RPMI7951 (cell line): ENCODE measurements at regions not wholly inside any gene's neighbourhood (a gene's known extent, or its start where the extent isn't known, plus 50 kb on each side); places are given as distances from the start of the nearest gene placed in this dataset.
A peak's percentile ranks its signal among the peaks of the same experiment; 100 is the strongest.

Source experiments
- DNase-seq: peaks from one replicate; pipeline ENCODE4 v3.0.0-alpha.2; 2012; ENCODE audit warnings: low read depth

DNA sequence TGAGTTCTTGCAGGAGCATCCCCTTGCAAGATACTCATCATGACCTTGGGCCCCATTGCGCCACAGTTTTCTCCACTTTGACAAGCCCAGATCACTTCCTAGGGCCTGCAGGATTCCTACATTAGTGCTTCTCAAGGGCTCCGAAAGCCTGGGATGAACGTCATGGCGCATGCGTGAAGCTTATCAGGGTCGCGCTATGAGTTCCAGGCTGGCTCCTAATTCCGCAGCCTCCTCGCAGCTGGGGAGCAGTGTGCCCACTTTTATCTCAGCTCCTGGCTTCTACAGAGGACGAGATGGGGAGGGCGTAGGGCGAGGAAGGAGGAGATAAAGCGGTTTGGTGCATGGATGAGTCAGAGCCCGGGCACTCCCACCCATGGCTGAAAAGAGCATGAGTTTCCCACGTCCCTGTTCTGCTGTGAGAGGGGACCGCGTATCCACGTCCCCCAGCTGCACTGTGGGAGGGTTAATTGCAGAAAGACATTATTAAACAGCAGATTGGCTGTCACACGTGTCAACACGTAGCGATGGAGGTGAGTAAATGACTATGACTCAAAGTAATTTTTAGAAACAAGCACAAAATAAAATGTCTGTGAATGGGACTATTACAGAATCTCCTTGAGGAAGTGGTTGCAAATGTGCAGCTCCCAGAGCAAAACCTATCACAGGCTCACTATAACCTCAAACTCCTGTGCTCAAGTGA, 72.9 kb upstream of the DSP start:
- peak; percentile 78 for DNase-seq

DNA sequence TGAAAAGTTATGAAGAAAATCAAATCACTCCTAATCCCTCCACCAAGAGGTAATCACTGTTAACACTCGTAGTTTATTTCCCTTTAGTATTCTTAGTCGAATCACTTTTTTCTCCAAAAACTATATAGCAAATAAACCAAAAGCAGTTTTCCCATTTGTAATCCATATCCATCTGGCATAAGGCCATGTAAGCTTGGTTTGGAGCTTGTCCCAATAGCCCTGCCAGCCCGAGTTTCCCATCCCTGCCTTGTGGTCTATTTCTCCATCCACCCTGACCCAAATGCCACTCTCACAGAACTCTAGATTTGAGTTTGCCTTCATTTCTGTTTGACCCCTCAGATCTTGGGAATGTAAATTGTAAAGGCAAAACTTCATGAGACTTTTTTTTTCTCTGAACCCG, 71.8 kb upstream of the DSP start:
- peak; percentile 44 for DNase-seq

DNA sequence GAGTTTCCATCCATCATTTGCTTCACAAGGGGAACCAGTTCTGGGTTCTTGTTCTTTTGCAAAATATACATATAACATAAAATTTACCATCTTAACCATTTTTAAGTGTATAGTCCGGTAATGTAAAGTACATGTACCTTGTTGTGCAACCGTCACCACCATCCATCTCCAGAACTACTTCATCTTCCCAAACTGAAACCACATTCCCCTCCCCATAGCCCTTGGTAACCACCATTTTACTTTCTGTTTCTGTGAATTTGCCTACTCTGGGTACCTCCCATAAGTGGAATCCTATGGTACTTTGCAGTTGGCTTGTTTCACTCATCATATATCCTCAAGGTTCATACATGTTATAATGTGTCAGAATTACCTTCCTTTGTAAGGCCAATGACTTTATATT, 70.3 kb upstream of the DSP start:
- peak; percentile 22 for DNase-seq

DNA sequence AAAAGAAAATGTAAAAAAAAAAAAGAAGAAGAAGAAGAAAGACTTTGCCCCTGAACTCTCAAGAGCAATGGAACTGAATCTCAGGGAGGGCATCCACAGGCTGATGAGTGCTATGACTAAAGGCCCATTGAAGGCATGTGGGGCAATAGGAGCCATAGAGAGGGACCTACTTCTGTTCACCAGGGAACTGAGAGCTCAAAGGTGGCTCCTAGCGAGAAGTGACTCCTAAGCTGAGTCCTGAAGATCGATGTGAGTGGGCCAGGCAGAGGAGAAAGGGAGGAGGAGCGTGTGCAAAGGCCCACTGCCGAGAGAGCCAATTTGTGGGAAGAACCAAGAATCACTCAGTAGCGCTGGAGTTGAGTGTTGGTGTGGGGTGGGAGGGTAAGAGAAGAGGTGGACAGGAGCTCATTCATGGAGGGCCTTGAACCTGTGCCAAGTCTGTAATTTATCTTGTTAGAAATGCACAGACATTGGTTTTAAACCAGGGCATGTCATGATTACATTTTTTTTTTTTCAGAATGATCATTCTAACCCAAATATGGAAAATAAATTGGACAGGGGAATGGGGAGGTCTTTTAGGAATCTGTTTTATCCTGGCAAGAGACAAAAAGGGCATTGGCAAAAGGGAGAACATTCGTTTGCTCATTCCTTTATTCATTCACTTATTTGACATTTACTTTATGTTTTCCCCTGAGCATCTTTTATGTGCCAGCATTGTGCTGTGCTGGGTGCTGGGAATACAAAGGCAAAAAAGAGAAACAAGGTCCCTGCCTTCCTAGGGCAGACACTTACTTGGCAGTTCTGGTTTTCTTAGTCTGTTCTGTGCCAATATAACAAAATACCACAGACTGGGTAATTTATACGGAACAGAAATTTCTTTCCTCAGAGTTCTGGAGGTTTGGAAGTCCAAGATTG, 67.4 kb upstream of the DSP start:
- DNase-seq = no peak

DNA sequence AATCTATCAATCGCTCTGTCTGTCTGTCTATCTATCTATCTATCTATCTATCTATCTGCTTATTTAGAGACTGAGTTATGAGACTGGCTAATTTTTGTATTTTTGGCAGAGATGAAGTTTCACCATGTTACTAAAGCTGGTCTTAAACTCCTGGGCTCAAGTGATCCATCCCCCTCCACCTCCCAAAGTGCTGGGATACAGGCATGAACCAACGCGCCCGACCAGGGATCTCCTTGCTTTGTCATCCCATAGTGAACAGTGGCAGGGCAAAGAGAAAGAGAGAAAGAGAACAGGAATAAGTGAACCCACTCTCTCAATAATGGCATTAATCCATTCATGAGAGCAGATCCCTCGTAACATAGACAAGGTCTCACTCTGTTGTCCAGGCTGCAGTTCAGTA, 66.4 kb upstream of the DSP start:
- no peak for DNase-seq

DNA sequence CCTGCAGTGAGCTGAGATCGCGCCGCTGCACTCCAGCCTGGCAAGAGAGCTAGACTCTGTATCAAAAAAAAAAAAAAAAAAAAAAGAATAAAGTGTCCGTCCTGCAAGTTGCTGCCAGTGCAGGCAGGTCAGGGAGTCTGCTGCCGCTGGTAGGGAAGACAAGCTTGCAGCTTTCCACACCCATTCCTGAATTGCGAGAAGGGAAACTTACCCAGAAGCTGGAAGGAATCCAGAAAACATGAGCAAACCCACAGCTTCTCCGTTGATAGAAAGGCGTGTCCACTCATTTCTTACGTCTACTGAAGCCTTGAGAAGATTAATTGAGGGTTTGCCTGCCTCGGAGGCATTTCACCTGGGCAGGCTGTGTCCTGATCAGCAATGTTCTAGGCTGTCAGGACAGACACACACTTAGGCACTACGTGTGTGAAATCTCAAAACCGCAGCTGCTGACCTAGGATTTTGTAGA, 61.6 kb upstream of the DSP start:
- peak; percentile 72 for DNase-seq

DNA sequence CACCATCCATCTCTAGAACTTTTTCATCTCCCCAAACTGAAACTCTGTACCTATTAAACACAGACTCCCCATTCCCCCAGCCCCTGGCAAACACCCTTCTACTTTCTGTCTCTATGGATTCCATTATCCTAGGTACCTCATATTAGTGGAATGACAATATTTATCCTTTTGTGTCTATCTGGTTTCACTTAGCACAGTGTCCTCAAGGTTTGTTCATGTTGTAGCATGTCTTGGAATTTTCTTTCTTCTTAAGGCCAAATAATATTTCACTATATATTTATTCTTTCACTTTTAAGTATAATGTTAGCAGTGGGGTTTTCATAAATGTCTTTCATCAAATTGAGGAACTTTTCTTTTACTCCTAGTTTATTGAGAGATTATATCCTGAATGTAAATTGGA, 56.8 kb upstream of the DSP start:
- DNase-seq = no peak

DNA sequence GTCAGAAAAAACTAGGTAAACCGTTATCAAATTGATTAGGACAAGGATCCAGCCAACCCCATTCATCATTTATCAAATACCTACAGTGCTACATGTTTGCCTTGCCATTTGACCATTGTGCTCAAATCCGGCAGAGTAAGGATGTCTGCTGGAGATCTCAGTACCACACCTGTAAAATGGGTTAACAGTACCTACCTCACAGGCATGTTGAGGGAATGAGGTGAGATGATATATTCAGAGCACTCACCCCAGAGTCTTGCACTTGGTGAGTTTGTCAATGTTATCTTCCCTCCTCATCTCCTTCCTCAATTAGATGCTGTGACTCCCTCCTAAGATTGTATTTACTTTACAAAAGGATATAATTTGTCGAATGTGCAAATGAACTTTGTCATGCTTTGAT, 54.5 kb upstream of the DSP start:
- DNase-seq = no peak

DNA sequence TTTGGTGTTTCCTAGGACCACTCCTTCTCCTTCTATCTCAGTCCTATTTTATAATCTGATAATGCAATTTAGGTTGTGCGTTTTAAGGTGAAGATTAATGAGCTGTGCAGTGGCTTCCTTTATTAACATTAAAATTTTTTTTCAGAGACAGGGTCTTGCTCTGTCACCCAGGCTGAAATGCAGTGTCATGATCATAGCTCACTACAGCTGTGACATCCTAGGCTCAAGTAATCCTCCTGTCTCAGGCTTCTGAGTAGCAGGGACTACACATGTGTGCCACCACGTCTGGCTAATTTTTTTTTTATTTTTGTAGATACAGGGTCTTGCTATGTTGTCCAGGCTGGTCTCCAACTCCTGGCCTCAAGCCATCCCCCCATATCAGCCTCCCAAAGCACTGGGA, 53.0 kb upstream of the DSP start:
- DNase-seq = no peak

DNA sequence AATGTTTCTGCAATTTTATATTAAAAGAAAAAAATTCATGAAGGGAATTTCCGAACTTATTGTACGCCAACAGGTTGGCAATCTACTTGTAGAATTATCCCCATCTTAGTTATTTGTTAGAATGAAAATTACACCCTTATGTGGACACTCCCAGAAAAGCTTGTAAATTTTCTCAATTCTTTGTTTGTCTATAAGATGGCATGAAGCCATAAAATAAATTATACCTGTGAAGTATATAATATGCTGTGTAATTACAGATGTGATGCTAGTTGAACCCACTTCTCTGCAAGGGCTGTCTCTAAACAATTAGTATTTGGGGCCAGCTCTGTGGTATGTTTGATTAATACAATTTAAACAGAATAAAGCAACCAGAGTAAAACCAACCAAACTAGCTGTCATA, 52.1 kb upstream of the DSP start:
- DNase-seq = no peak
